ENCODE measurements at regions not wholly inside any gene's neighbourhood (a gene's known extent, or its start where the extent isn't known, plus 50 kb on each side); places are given as distances from the start of the nearest gene placed in this dataset.

DNA sequence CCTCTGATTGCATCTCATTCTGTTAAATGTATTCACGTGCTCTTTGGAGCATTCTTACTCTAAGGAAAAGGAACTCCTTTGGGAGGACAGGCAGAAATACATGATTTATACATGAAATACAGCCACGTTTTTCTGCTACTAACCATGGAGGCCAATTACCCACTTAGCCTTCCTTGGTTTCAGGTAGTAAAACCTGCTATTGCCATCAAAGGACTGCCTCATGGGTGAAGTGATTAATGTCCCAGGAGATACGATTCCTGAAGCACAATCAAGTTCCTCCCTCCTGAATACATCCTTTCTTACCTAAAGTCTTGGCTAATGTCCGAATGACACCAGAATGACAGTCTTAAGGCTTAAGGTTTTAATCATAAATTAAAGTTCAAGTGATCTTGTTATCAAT, 58.5 kb upstream of the PIK3CG start:
- no peak for ATAC-seq
- intact Hi-C loops (cut with micrococcal nuclease) = no loop called here
- H3K79me2 ChIP-seq (ENCODE audit: insufficient read depth, low read length) = no peaks in the 10 kb centered on the region
- no peaks in the 10 kb centered on the region for H3K9me3 ChIP-seq (ENCODE audit: control insufficient read depth in 1 of 2, insufficient read depth in 1 of 2, low read depth in 1 of 2, low read length in 2 of 2)
- no peak overlapping the region for H3K4me2 ChIP-seq (ENCODE audit: low read length)
- H3K4me1 ChIP-seq (ENCODE audit: control insufficient read depth in 1 of 2, insufficient read depth in 2 of 2, low read length in 2 of 2) = no peaks in the 10 kb centered on the region
- no peak for DNase-seq (ENCODE audit: low read depth, low spot score)
- no peak overlapping the region for H2AFZ ChIP-seq (ENCODE audit: low read depth, low read length, poor library complexity, severe bottlenecking)
- ChIA-PET RAD21 (ENCODE audit: low non-redundant PET in 1 of 2, low total read pairs in 2 of 2, uncharacterized antibody in 2 of 2, unreplicated experiment in 2 of 2) (no interaction called here), POLR2A (no interaction called here), CTCF (no interaction called here)
- H3K9ac ChIP-seq (ENCODE audit: low read length) = no peak overlapping the region
- no peaks in the 10 kb centered on the region for H3K27me3 ChIP-seq (ENCODE audit: insufficient read depth, low read length)
- no peaks in the 10 kb centered on the region for H4K20me1 ChIP-seq (ENCODE audit: insufficient read depth)
- no peaks in the 10 kb centered on the region for H3K36me3 ChIP-seq (ENCODE audit: control insufficient read depth in 1 of 2, insufficient read depth in 2 of 2, low read length in 2 of 2)
- H3K27ac ChIP-seq (ENCODE audit: low read depth, low read length) = no peak overlapping the region
- no peaks in the 10 kb centered on the region for H3K9me2 ChIP-seq (ENCODE audit: insufficient read depth)
- H3K4me3 ChIP-seq (replicated peaks in 1 of 2; ENCODE audit: low read depth in 1 of 2, low read length in 2 of 2) = no peak overlapping the region
- TF ChIP-seq, protein P1, sequence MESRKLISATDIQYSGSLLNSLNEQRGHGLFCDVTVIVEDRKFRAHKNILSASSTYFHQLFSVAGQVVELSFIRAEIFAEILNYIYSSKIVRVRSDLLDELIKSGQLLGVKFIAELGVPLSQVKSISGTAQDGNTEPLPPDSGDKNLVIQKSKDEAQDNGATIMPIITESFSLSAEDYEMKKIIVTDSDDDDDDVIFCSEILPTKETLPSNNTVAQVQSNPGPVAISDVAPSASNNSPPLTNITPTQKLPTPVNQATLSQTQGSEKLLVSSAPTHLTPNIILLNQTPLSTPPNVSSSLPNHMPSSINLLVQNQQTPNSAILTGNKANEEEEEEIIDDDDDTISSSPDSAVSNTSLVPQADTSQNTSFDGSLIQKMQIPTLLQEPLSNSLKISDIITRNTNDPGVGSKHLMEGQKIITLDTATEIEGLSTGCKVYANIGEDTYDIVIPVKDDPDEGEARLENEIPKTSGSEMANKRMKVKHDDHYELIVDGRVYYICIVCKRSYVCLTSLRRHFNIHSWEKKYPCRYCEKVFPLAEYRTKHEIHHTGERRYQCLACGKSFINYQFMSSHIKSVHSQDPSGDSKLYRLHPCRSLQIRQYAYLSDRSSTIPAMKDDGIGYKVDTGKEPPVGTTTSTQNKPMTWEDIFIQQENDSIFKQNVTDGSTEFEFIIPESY (IDR thresholded peaks at IDR 0.05; ENCODE audit: extremely low read depth, insufficient replicate concordance, low read length) = no peak
- TF ChIP-seq SP1 (IDR thresholded peaks at IDR 0.05; ENCODE audit: low read depth) = no peak
- no peak for TF ChIP-seq JUND (IDR thresholded peaks at IDR 0.05)
- TF ChIP-seq EGR1 (IDR thresholded peaks at IDR 0.05; ENCODE audit: low read depth) = no peak
- TF ChIP-seq ZNF274 (IDR thresholded peaks at IDR 0.05; ENCODE audit: low read depth, low read length) = no peak
- TF ChIP-seq, protein P2, sequence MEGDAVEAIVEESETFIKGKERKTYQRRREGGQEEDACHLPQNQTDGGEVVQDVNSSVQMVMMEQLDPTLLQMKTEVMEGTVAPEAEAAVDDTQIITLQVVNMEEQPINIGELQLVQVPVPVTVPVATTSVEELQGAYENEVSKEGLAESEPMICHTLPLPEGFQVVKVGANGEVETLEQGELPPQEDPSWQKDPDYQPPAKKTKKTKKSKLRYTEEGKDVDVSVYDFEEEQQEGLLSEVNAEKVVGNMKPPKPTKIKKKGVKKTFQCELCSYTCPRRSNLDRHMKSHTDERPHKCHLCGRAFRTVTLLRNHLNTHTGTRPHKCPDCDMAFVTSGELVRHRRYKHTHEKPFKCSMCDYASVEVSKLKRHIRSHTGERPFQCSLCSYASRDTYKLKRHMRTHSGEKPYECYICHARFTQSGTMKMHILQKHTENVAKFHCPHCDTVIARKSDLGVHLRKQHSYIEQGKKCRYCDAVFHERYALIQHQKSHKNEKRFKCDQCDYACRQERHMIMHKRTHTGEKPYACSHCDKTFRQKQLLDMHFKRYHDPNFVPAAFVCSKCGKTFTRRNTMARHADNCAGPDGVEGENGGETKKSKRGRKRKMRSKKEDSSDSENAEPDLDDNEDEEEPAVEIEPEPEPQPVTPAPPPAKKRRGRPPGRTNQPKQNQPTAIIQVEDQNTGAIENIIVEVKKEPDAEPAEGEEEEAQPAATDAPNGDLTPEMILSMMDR (IDR thresholded peaks at IDR 0.05 in 2 of 3, conservative IDR thresholded peaks at IDR 0.05 in 1 of 3; ENCODE audit: borderline replicate concordance in 1 of 3, insufficient read depth in 1 of 3, low read depth in 2 of 3, low read length in 2 of 3) = no peak
- TF ChIP-seq TCF7L2 (IDR thresholded peaks at IDR 0.05; ENCODE audit: borderline replicate concordance, extremely low read depth, insufficient read depth, insufficient read length) = no peak
- TF ChIP-seq POLR2AphosphoS5 (IDR thresholded peaks at IDR 0.05; ENCODE audit: low read depth, low read length) = no peak
- TF ChIP-seq ZFX (IDR thresholded peaks at IDR 0.05) = no peak
- no peak for TF ChIP-seq ELF1 (IDR thresholded peaks at IDR 0.05; ENCODE audit: borderline replicate concordance, low read depth)
- TF ChIP-seq RAD21 (IDR thresholded peaks at IDR 0.05; ENCODE audit: low read depth) = no peak
- TF ChIP-seq CEBPB (IDR thresholded peaks at IDR 0.05; ENCODE audit: low read depth) = no peak
- no peak for TF ChIP-seq CBX3 (IDR thresholded peaks at IDR 0.05; ENCODE audit: low read depth)
- TF ChIP-seq YY1 (IDR thresholded peaks at IDR 0.05; ENCODE audit: extremely low read depth, insufficient replicate concordance, low read depth, low read length) = no peak
- no peak for TF ChIP-seq EZH2 (IDR thresholded peaks at IDR 0.05)
- TF ChIP-seq SIN3A (IDR thresholded peaks at IDR 0.05; ENCODE audit: low read depth) = no peak
- no peak for TF ChIP-seq SRF (IDR thresholded peaks at IDR 0.05; ENCODE audit: low read depth)
- TF ChIP-seq EZH2phosphoT487 (IDR thresholded peaks at IDR 0.05; ENCODE audit: borderline replicate concordance) = no peak
- no peak for TF ChIP-seq POLR2A (IDR thresholded peaks at IDR 0.05; ENCODE audit: borderline replicate concordance, extremely low read depth, insufficient read depth, insufficient read length)
- BruUV-seq (replicated peaks) = no TSS peak
